ENCODE measurements at regions not wholly inside any gene's neighbourhood (a gene's known extent, or its start where the extent isn't known, plus 50 kb on each side); places are given as distances from the start of the nearest gene placed in this dataset.

GRCh38 chr17:70668276-70668937 lies 499.1 kb downstream of the KCNJ2 start:
- no peak for DNase-seq (ENCODE audit: low spot score)
- Histone ChIP-seq H3K27ac (ENCODE audit: low read depth in 1 of 2, low read length in 2 of 2) (no peak overlapping the region), H3K4me1 (ENCODE audit: control insufficient read depth in 4 of 4, insufficient read depth in 4 of 4, low read length in 3 of 4) (peaks cover 0 to 14% (median 4%) of the 10 kb centered on the region in 4 donors), H3K27me3 (ENCODE audit: control insufficient read depth in 4 of 4, insufficient read depth in 4 of 4, low read length in 3 of 4) (no peaks in the 10 kb centered on the region), H3K9me3 (ENCODE audit: control insufficient read depth in 4 of 4, low read length in 3 of 4) (no peaks in the 10 kb centered on the region), H3K9ac (ENCODE audit: low read depth in 1 of 2, low read length in 2 of 2) (no peak overlapping the region), H3K36me3 (ENCODE audit: control insufficient read depth in 4 of 4, insufficient read depth in 3 of 4, low read depth in 1 of 4, low read length in 3 of 4) (no peaks in the 10 kb centered on the region), H3K4me3 (ENCODE audit: low read depth in 1 of 3, low read length in 3 of 3) (no peak overlapping the region)
- TF ChIP-seq NR2F2 (IDR thresholded peaks at IDR 0.05) (no peak), CTCF (IDR thresholded peaks at IDR 0.05; ENCODE audit: low read depth, low read length, missing input control) (no peak), SP1 (IDR thresholded peaks at IDR 0.05) (no peak), TAF1 (conservative IDR thresholded peaks at IDR 0.05) (no peak), RXRA (IDR thresholded peaks at IDR 0.05) (no peak), YY1 (IDR thresholded peaks at IDR 0.05) (no peak), ATF3 (IDR thresholded peaks at IDR 0.05) (no peak)
- TF ChIP-seq, protein P1, sequence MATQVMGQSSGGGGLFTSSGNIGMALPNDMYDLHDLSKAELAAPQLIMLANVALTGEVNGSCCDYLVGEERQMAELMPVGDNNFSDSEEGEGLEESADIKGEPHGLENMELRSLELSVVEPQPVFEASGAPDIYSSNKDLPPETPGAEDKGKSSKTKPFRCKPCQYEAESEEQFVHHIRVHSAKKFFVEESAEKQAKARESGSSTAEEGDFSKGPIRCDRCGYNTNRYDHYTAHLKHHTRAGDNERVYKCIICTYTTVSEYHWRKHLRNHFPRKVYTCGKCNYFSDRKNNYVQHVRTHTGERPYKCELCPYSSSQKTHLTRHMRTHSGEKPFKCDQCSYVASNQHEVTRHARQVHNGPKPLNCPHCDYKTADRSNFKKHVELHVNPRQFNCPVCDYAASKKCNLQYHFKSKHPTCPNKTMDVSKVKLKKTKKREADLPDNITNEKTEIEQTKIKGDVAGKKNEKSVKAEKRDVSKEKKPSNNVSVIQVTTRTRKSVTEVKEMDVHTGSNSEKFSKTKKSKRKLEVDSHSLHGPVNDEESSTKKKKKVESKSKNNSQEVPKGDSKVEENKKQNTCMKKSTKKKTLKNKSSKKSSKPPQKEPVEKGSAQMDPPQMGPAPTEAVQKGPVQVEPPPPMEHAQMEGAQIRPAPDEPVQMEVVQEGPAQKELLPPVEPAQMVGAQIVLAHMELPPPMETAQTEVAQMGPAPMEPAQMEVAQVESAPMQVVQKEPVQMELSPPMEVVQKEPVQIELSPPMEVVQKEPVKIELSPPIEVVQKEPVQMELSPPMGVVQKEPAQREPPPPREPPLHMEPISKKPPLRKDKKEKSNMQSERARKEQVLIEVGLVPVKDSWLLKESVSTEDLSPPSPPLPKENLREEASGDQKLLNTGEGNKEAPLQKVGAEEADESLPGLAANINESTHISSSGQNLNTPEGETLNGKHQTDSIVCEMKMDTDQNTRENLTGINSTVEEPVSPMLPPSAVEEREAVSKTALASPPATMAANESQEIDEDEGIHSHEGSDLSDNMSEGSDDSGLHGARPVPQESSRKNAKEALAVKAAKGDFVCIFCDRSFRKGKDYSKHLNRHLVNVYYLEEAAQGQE (IDR thresholded peaks at IDR 0.05): no peak
- WGBS: 87% methylated on average over 10 of the region's 10 CpGs

DNA sequence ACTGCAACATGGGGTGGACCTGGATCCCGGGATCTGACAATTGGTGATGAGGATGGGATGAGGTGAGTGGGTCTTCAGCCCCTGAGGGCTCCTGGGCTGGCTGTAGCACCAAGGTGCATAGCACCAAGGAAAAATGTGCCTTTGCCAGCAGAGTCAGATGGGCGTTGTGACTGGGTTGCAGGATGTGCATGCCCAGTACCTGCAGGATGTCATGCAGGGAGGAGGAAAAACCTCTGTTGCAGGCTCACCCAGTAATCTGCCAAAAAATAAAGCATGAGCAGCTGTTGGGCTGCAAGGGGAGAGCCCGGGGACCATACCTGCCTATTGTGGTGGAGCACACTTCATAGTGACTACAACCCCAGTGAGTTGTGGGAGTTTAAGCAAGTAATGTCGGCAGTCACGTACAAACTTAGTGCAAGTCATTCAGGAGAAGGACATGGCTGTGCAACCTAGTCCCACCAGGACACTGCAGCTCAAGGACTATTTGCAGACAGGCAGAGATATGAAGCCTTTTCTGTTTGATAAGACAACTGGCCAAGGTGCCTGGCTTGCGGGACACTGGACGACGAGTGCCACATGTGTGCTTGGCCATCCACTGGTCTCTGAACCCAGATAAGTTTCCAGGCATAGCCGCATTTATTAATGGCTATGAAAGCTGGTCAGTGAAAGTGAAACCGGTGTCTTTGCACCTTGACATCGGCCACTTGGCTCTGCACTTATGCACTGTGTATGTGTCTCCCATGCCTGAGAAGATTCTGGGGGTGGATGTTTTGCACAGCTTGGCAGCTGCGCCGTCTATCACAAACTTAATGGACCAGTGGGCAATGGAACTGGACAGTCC lies 499.8 kb downstream of the KCNJ2 start:
- no peak for DNase-seq (ENCODE audit: low spot score)
- Histone ChIP-seq H3K27me3 (ENCODE audit: control insufficient read depth in 4 of 4, insufficient read depth in 4 of 4, low read length in 3 of 4) (no peaks in the 10 kb centered on the region), H3K36me3 (ENCODE audit: control insufficient read depth in 4 of 4, insufficient read depth in 3 of 4, low read depth in 1 of 4, low read length in 3 of 4) (no peaks in the 10 kb centered on the region), H3K4me3 (ENCODE audit: low read depth in 1 of 3, low read length in 3 of 3) (peak overlapping the region; percentile 3 to 48 (median 24)), H3K9me3 (ENCODE audit: control insufficient read depth in 4 of 4, low read length in 3 of 4) (no peaks in the 10 kb centered on the region), H3K4me1 (ENCODE audit: control insufficient read depth in 4 of 4, insufficient read depth in 4 of 4, low read length in 3 of 4) (peaks cover 0 to 14% (median 4%) of the 10 kb centered on the region in 4 donors), H3K9ac (ENCODE audit: low read depth in 1 of 2, low read length in 2 of 2) (no peak overlapping the region), H3K27ac (ENCODE audit: low read depth in 1 of 2, low read length in 2 of 2) (peak overlapping the region; percentile 20 to 40)
- TF ChIP-seq RXRA (IDR thresholded peaks at IDR 0.05) (peak in 1 of 2 donors; percentile 30), YY1 (IDR thresholded peaks at IDR 0.05) (peak; percentile 75), GABPA (IDR thresholded peaks at IDR 0.05 in 1 of 2, conservative IDR thresholded peaks at IDR 0.05 in 1 of 2) (no peak), JUND (IDR thresholded peaks at IDR 0.05) (no peak), HNF4A (conservative IDR thresholded peaks at IDR 0.05) (peak in 1 of 2 donors; percentile 58)
- 56% methylated on average over 13 of the region's 13 CpGs for WGBS

Data from liver (tissue), 8 donors.